ENCODE measurements at regions not wholly inside any gene's neighbourhood (a gene's known extent, or its start where the extent isn't known, plus 50 kb on each side); places are given as distances from the start of the nearest gene placed in this dataset.

GRCh38 chr3:164064298-164064697 lies 1014.0 kb downstream of the SI start:
- ChIA-PET CTCF (no interaction called here), POLR2A (ENCODE audit: low non-redundant PET) (no interaction called here)
- Histone ChIP-seq H3K27me3 (replicated peaks; ENCODE audit: insufficient read depth, low read depth, low read length, poor library complexity) (no peaks in the 10 kb centered on the region), H3K36me3 (ENCODE audit: insufficient read depth, low read length, poor library complexity, severe bottlenecking) (no peaks in the 10 kb centered on the region), H3K4me3 (ENCODE audit: low read depth, low read length, poor library complexity, severe bottlenecking) (no peak overlapping the region), H3K27ac (ENCODE audit: low read depth, low read length, poor library complexity, severe bottlenecking) (no peak overlapping the region), H3K4me1 (ENCODE audit: insufficient read depth, low read length, poor library complexity, severe bottlenecking) (no peaks in the 10 kb centered on the region), H3K9me3 (ENCODE audit: low read depth, low read length, poor library complexity, severe bottlenecking) (no peaks in the 10 kb centered on the region)
- TF ChIP-seq EZH2 (IDR thresholded peaks at IDR 0.05; ENCODE audit: borderline replicate concordance, low read depth, low read length, poor library complexity, severe bottlenecking) (no peak), CTCF (conservative IDR thresholded peaks at IDR 0.05; ENCODE audit: low read depth, low read length) (no peak)
- intact Hi-C loops (cut with micrococcal nuclease; ENCODE audit: unreplicated experiment), result no loop called here
- no TSS peak for BruUV-seq (replicated peaks)
- DNase-seq (ENCODE audit: low spot score), result peak; percentile 33

GRCh38 chr3:164060923-164061322 lies 1017.4 kb downstream of the SI start:
- ChIA-PET POLR2A (ENCODE audit: low non-redundant PET) (no interaction called here), CTCF (no interaction called here)
- no TSS peak for BruUV-seq (replicated peaks)
- DNase-seq (ENCODE audit: low spot score), result no peak
- Histone ChIP-seq H3K27me3 (replicated peaks; ENCODE audit: insufficient read depth, low read depth, low read length, poor library complexity) (no peaks in the 10 kb centered on the region), H3K27ac (ENCODE audit: low read depth, low read length, poor library complexity, severe bottlenecking) (no peak overlapping the region), H3K4me1 (ENCODE audit: insufficient read depth, low read length, poor library complexity, severe bottlenecking) (no peaks in the 10 kb centered on the region), H3K36me3 (ENCODE audit: insufficient read depth, low read length, poor library complexity, severe bottlenecking) (no peaks in the 10 kb centered on the region), H3K9me3 (ENCODE audit: low read depth, low read length, poor library complexity, severe bottlenecking) (peaks cover 4% of the 10 kb centered on the region), H3K4me3 (ENCODE audit: low read depth, low read length, poor library complexity, severe bottlenecking) (no peak overlapping the region)
- no peak for TF ChIP-seq EZH2 (IDR thresholded peaks at IDR 0.05; ENCODE audit: borderline replicate concordance, low read depth, low read length, poor library complexity, severe bottlenecking)
- TF ChIP-seq CTCF (conservative IDR thresholded peaks at IDR 0.05; ENCODE audit: low read depth, low read length), result no peak
- intact Hi-C loops (cut with micrococcal nuclease; ENCODE audit: unreplicated experiment), result no loop called here

GRCh38 chr3:164049847-164050246 lies 1028.4 kb downstream of the SI start:
- Histone ChIP-seq H3K36me3 (ENCODE audit: insufficient read depth, low read length, poor library complexity, severe bottlenecking) (no peaks in the 10 kb centered on the region), H3K4me1 (ENCODE audit: insufficient read depth, low read length, poor library complexity, severe bottlenecking) (no peaks in the 10 kb centered on the region), H3K4me3 (ENCODE audit: low read depth, low read length, poor library complexity, severe bottlenecking) (no peak overlapping the region), H3K27ac (ENCODE audit: low read depth, low read length, poor library complexity, severe bottlenecking) (no peak overlapping the region), H3K9me3 (ENCODE audit: low read depth, low read length, poor library complexity, severe bottlenecking) (no peaks in the 10 kb centered on the region), H3K27me3 (replicated peaks; ENCODE audit: insufficient read depth, low read depth, low read length, poor library complexity) (no peaks in the 10 kb centered on the region)
- BruUV-seq (replicated peaks), result no TSS peak
- no peak for DNase-seq (ENCODE audit: low spot score)
- ChIA-PET POLR2A (ENCODE audit: low non-redundant PET) (no interaction called here), CTCF (no interaction called here)
- intact Hi-C loops (cut with micrococcal nuclease; ENCODE audit: unreplicated experiment), result no loop called here
- TF ChIP-seq EZH2 (IDR thresholded peaks at IDR 0.05; ENCODE audit: borderline replicate concordance, low read depth, low read length, poor library complexity, severe bottlenecking) (no peak), CTCF (conservative IDR thresholded peaks at IDR 0.05; ENCODE audit: low read depth, low read length) (no peak)

All from A673 (cell line).